ENCODE measurements at regions not wholly inside any gene's neighbourhood (a gene's known extent, or its start where the extent isn't known, plus 50 kb on each side); places are given as distances from the start of the nearest gene placed in this dataset.
A peak's percentile ranks its signal among the peaks of the same experiment; 100 is the strongest.
"Not testable (repeated sequence)": the region's sequence is repeated elsewhere in the genome, so short reads cannot be mapped to it uniquely, and the experiment has no call there.

DNA sequence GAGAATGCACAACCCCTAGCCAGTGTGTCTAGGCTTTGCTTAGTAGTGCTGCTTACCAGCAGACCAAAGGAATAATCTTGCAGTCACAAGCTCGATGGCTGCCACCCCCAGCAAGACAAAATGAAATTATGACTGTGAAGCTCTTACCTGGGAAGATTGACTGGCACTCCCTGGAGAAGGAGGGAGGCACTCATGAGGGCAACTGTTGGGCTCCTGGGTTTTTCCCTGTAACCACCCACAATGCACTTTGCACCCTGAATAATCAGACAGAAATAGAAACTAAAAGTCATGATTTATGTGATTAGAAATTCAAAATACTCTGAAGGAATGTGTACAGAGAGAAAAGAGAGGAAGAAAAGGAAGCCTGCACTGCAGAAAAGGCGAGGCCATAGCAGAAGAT, 144.3 kb upstream of the DGKB start:
- no peak for DNase-seq

DNA sequence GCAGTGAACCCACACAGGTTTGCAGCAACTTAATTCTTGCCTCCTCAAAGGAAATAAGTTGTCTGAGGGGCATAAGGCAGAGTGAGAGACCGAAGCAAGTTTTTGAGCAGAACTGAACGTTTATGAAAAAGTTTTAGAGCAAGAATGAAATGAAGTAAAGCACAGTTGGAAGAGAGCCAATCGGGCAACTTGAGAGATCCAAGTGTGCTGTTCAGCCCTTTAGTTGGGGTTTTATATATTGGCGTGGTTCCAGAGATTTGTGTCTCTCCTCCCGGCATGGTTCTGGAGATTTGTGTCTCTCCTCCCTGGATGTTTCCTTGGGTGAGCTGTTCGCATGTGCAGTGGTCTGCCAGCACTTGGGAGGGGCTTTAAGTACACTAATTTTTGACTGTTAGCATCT, 141.4 kb upstream of the DGKB start:
- DNase-seq = no peak

DNA sequence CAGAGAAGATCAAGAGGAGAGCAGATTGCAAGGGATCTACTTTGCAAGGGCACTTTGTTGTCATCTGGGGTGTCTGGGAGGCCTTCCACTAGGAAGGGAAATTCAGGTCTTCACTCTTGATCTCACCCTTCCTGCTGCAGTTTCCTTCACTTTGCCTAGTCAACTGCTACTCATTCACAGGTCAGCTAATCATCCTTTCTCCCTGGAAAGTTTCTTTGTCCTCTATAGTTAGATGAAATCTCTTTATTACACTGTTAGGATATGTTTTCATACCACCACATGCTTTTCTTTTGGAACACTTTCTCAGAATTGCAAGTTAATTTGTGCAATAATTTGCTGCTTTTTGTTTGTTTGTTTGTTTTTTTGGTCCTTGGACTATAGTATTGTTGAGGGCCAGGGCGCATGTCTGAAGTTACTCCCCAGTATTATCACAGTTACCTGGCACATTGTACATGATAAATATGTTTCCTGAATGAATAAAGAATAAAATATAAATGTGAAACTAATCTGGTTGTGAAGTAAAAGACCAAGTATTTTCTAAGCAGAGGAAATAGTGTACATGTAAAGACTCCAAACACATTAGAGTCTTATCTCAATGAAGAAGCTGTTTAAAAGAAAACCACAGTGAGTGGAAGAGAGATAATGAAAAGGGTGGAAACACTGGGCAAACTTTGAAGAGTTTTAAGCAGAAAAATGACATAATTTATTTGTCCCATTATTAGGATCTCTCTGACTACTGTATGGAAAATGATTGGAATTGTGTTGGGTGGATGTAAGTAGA, 139.9 kb upstream of the DGKB start:
- no peak for DNase-seq

DNA sequence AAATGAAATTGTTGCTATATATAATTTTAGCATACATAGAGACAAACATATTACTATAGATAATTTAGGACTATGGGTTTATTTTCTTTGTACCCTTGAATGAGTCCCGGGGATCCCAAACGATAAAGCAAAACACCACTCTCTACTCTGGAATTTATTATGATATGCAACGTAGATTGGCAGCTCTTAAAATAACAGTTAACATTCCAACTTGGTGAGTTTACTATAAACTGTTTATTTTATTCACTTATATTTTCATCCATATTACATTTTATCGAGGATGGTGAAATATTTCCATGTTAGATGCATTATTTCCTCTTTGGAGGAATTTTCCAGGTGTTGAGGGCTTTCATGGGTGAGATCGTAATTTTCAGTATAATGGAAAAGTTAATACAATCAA, 138.7 kb upstream of the DGKB start:
- no peak for DNase-seq

DNA sequence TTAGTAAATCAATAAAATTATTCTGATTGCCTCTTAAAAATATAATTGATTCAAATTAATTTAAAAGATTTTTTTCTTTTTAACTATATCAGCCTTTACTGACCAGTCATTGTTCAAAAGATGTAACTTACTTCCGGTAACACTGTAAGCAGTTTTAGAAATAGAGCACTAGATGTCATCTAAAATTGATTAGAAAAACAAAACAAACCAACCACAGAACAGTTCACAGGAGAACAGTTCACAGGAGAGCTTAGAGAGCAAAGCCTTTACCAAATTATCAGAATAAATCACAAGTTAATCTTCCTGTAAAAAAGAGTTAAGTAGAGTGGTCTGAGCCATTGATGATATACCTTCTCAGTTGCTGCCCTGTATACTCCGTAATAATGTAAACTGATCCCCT, 133.3 kb upstream of the DGKB start:
- DNase-seq = no peak

DNA sequence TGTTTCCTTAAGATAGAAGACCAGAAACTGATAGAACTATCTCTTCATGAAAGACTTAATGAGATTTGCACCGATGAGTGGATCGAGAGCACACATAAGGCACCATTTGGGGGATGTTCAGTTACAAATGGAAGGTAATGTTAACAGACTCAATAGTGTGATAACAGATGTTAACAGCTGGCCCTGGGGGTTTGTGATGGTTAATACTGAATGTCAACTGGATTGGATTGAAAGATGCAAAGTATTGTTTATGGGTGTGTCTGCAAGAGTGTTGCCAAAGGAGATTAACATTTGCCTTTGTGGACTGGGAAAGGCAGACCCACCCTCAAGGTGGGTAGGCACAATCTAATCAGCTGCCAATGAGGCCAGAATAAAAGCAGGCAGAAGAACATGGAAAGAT, 130.5 kb upstream of the DGKB start:
- no peak for DNase-seq

DNA sequence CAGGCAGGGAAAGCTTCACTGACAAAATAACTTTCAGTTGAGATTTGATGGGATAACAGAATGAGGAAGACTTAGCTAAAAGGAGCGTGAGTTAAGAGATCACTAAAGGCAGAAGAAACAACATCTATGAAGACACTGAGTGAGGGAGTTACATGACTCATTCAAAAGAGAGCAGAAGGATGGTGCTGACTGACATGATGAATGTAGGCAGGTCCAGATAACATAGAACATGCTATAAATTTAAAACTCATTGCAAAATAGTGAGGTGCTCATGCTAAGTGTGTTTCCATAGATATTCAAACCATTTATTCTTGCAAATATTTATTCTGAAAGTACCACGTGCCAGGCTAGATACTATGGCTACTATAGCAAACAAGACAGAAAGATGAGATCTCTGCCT, 116.4 kb upstream of the DGKB start:
- DNase-seq = no peak

DNA sequence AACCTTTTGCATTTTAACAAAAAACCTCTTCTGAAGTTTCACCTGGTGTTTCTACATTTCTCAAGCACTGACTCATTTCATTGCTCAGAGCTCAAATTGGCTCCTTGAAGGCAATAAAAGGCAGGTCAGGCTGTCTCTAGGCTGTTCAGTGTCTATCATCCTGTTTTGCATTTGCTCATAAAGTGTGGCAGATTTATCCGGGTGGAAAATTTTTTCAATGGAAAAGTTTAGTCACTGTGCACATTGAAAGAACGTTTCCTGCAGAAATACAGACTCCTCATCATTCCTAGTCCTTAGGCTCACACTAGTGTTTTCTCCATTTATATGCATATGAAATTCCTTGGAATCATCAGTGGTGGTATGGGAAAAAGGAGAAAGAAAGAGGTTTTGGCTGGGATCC, 114.2 kb upstream of the DGKB start:
- DNase-seq = no peak

DNA sequence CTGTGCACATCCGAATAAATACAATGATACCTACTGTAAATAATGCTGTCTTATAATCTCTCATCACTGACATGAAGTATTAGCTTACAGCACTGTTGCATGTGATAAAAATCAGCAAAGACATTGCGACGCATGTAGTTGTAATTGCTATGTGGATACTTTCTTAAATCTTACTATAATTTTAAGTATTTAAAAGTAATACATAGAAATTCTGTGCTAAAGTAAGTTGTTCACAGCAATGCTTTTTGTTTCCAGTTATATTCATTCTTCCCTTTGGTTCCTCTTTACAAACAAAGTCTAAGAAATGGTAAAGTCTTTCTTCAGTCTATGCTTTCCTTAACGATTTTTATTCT, 113.7 kb upstream of the DGKB start:
- no peak for DNase-seq

DNA sequence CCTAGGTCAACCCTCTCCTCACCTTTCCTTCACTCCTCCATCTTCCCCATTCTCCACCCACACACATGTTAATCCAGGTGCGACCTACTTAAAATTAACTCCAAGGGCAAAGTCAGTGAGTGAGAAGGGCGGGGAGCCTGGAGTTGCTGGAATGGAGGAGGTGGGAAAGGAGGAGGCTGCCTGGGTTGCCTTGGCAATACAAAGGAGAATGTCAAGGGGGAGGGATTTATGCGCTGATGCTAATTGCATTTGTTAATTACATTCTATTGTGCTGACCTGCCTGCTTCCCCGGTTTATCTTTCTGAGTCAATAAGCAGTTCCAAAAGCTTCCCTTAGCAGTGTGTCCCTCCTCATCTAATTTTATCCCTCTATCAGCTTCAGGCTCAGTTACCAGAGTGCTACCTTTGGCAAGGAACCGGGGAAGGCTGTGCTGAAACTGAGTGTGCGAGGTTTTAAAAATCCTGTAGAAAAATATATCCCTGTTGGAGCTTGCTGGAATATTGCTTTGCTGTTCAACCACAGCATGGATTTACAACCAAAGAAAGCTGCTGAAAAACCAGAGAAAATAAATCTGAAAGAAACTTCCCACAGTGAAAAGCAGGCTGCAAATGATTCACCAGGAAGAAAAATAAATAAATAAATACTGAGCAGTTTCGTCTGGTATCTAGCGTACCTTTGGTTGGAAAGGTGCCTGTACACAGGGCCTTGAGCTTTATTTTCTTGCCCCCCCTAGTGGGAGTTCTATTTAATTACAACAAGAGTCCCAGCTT, 113.2 kb upstream of the DGKB start:
- peak; percentile 80 for DNase-seq

DNA sequence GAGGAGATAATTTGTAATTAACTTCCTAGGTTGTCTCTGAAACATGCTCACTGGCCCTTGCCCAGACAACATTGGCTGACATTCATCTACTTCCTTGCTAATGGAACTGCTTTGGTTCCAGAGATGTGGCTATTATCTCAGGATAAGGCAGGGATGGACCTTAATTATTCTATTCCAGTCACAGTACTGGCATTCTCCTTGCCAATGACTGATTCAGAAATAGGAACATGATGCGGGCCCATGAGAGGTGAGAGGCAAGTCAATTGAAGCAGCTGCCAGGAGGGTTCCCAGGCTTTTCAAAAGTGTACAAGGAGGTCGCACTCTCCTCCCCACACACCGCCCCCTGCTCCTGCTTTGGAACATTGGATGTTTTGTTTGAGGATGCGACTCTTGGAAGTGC, 109.6 kb upstream of the DGKB start:
- no peak for DNase-seq

DNA sequence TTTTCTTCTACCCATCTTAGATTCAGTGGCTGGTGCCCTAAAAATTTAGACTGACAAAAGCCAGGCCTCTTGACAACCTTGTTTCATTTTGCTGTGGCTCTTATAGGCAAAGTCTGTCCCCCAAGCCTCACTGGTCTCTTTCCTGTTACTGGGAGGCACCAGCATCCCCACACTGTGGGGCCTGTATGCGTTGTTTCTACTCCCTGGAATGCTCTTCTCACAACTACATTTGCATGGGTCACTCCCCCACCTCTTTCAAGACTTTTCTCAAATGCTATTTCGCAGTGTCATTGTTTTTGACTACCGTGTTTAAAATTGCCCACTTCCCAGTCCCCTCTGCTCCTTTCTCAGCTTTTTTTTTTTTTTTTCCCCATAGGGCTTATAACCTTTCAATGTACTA, 108.7 kb upstream of the DGKB start:
- DNase-seq = no peak

DNA sequence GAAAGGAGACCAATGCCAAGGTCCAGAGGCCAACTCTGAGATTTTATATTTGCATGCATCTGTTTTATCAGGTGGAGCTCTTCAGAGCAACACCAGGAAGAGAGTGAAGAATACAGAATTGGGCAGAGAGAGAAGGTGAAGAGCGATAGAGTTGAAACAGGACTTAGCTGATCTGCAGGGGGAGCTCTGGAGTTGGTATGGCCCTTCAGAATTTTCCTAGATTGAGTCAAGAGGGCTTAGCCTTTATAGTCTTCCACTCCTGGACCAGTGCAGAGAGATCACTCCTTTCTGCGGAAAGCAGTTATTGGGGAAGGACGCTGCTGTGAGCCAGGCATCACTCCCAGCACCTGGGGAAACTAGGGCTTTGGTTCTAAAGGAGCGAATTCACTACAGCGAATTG, 105.0 kb upstream of the DGKB start:
- DNase-seq = peak; percentile 26

DNA sequence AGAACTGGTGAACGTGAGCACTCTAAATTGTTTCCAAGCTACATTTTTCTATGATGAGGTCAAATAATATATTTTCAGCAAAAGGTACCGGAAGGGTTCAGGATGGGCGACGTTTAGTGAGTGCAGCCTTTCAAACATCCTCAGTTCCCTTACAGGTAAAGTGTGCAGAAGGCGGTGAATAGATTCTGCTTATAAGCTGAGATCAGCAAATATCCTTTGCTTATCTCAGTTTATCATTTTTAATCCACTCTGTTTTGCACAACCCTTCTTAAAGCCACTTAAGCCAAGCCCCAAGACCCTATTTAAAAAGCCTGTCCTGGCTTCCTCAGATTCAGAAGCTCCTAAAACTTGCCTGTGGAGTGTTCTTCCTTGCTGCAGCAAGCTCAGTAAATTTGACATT, 103.1 kb upstream of the DGKB start:
- no peak for DNase-seq

DNA sequence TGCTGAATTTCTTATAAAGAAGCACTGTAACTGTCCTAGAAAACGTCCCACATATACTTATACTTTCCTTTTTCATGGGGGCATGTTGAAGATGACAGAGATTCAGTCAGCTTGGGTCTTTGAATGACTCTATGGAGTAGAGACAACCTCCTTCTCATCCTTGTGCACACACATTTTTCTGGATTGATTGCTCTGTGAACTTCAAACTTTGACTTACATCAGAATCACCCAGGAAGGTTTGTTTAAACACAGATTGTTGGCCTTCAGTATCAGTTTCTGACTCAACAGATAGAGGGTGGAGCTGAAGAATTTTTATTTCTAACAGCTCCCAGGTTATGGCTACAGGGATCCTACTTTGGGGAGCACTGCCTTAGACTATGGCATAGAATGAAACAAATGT, 97.6 kb upstream of the DGKB start:
- no peak for DNase-seq

DNA sequence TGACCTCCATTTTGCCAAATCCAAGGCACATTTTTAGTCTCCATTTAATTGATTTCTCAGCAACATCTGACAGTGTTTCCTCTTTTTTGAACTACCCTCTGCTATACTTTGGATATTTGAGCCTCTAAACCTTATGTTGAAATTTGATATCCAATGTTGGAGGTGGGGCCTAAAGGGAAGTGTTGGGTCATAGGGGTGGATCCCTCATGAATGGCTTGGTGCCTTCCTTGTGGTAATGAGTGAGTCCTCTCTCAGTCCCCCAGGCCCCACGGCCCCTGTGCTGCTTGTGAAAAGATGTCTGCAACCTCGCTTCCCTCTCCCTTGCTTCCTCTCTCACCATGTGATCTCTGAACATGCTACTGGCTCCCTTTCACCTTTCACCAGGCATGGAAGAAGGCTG, 96.8 kb upstream of the DGKB start:
- DNase-seq = no peak

DNA sequence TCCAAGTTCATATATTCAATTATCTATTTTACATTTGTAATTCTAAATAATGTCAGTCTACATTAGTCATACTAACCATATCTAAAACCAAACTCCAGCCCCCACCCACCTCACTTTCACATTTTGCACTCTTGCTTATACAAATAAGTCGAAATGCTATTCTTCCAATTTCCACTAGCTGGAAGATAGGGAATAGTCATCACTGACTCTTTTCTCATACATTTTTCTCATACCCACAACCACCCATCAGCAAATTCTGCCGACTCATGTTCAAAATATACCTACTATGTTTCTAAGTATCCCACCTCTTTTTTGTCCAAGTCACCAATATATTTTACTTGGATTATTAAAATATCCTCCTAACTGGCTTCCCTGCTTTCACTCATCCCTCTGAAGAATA, 93.2 kb upstream of the DGKB start:
- no peak for DNase-seq

DNA sequence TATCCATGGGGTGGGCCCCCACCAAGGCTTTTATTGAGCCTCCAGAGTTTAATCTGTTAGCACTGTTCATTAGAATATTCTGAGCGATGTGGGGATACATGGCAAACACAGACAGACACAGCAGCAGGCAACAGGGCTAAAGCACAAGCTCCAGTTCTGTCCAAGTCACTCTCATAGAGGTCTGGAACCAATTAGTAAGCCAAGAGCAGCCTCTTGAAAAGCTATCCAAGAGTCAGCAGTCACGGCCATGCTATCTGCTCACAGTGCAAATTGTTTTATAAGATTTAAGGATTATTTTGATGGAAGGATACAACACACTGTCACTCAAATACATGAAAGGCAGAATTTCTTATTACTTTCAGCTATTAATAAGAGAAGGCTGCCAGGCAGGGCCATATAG, 86.4 kb upstream of the DGKB start:
- DNase-seq = no peak

DNA sequence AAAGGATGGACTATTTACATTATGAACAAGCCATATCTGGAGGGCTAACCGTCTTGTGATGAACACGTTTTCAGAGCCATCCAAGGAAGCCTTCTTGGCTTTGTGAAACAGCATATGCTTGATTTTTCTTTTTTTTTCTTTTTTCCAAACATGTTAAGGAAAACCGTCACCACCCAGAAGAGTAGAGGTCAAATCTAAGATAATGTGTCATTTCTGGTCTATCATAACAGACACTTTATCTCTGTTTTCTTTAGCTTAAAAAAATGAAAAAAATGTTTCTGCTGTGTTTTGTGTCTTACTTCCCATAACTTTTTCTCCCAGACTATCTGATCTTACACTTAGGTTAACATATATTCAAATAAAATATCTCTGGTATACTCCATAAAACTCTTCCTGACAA, 76.1 kb upstream of the DGKB start:
- no peak for DNase-seq

DNA sequence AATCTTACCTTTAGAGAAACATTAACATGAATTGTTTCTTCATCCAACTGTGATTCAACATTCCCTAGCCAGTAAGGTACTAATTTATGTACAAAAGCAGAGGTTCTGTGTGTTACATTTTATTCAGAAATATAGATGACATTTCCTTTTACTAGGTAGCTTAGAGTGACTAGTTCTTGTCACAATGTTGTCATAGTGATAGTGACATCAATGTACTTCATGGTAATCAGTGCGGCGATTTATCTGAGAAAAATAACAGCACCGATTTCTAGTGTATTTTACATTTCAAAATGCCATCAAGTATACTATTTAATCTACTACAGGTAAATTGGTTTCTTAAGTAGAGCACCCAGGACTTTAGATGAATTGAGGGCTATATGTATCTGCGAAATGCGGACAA, 72.1 kb upstream of the DGKB start:
- DNase-seq = no peak

DNA sequence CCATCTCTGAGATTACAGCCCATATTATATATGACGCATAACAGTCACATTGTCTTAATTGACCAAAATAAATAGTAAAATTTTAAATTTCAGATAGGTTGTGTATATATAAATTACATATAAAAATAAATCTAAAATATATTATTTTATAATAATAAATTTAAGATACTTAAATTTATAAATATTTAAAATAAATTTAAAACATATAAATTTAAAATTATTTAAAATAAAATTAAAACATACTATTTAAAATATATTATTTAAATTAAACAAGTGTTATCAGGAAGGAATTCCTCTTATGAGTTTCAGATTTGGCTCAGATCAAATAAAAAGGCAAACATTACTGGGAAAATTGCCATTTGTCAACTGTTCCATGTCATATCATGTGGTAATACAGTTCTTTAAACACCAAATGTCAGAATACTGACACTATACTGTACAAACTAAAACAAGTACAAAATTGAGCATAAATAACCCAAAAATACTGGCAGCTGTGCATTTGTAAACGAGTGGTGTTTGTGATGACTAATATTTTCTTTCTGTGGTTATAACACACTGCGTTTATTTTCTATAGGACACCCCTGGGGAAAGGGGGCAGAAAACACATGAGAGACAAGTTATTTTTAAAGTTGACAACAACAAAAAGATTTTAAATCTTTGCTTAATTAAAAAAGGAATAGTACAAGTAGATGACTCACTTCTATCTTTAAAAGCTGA, 71.3 kb upstream of the DGKB start:
- no peak for DNase-seq

DNA sequence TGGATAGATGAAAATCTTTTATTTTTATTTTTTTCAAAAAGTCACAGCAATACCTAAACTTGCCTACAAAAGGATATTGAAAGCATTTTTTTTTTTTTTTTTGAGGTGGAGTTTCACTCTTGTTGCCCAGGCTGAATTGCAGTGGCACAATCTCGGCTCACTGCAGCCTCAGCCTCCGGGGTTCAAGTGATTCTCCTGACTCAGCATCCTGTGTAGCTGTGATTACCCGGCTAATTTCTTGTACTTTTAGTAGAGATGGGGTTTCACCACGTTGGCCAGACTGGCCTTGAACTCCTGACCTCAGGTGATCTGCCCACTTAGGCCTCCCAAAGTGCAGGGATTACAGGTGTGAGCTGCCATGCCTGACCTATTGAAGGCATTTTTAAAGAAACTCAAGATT, 69.1 kb upstream of the DGKB start:
- peak; percentile 69 for DNase-seq

DNA sequence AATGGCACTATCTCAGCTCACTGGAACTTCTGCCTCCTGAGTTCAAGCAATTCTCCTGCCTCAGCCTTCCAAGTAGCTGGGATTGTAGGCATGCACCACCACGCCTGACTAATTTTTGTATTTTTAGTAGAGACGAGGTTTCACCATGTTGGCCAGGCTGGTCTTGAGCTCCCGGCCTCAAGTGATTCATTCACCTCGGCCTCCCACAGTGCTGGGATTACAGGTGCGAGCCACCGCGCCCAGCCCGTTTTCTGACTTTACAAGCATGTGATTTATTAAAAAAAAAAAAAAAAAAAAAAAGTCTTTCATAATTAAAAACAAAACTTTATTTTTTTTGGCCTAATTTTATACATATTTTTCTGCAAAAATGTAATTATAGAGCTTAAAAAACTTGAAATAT, 64.8 kb upstream of the DGKB start:
- DNase-seq = not testable (repeated sequence)

DNA sequence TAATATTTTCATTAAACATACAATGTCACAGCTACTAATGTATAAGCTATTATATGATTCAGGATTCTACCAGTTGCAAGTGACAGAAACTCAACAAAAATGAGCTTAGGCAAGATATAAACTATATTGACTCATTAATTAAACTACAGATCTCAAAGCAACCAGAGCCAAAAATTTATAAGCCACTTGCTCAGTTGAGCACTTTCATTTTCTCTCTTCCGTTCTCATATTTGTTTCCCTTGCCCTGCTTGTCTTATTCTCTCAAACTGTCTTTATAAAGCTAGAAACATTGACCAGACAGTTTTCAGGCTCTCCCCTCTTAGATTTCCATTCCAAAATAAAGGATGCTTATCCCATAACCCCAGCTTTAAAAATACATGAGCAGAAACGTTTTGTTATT, 60.2 kb upstream of the DGKB start:
- no peak for DNase-seq
